ENCODE measurements at regions not wholly inside any gene's neighbourhood (a gene's known extent, or its start where the extent isn't known, plus 50 kb on each side); places are given as distances from the start of the nearest gene placed in this dataset.

DNA sequence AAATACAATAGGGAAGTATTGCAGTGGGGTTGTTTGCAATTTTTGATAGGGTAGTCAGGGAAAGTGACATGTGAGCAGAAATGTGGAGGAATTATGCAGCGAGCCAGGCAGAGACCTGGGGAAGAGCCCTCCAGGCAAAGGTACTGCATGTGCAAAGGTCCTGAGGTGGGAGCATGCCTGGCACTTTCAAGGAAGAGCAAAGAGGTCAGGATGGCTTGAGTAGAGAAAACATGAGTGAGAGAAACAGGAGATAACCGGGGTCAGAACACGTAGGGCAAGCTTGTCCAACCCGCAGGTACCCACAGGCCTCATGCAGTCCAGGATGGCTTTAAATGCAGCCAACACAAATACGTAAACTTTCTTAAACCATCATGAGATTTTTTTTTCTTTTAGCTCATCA lies 71.0 kb downstream of the COQ2 start:
- intact Hi-C loops (cut with micrococcal nuclease; ENCODE audit: unreplicated experiment) = no loop called here
- H3K9me3 ChIP-seq (ENCODE audit: control insufficient read depth, insufficient read depth, low read depth, low read length) = no peaks in the 10 kb centered on the region
- no peaks in the 10 kb centered on the region for H3K4me1 ChIP-seq (ENCODE audit: control insufficient read depth, insufficient read depth, low read length)
- TF ChIP-seq SIN3A (IDR thresholded peaks at IDR 0.05; ENCODE audit: borderline replicate concordance, insufficient read depth, low read depth, low read length) (no peak), POLR2AphosphoS5 (IDR thresholded peaks at IDR 0.05; ENCODE audit: low read depth, low read length) (no peak), TCF7L2 (IDR thresholded peaks at IDR 0.05; ENCODE audit: low read depth, low read length) (no peak)
- TF ChIP-seq, protein P1, sequence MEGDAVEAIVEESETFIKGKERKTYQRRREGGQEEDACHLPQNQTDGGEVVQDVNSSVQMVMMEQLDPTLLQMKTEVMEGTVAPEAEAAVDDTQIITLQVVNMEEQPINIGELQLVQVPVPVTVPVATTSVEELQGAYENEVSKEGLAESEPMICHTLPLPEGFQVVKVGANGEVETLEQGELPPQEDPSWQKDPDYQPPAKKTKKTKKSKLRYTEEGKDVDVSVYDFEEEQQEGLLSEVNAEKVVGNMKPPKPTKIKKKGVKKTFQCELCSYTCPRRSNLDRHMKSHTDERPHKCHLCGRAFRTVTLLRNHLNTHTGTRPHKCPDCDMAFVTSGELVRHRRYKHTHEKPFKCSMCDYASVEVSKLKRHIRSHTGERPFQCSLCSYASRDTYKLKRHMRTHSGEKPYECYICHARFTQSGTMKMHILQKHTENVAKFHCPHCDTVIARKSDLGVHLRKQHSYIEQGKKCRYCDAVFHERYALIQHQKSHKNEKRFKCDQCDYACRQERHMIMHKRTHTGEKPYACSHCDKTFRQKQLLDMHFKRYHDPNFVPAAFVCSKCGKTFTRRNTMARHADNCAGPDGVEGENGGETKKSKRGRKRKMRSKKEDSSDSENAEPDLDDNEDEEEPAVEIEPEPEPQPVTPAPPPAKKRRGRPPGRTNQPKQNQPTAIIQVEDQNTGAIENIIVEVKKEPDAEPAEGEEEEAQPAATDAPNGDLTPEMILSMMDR (IDR thresholded peaks at IDR 0.05) = no peak
- BruUV-seq (replicated peaks) = no TSS peak
- no peak for DNase-seq (ENCODE audit: low read depth, low spot score)
- in situ Hi-C loops (cut with HindIII; ENCODE audit: low pct_unique_long_range_greater_than_20kb, low sequenced_read_pairs) = no loop called here
- ATAC-seq = no peak
- POLR2A ChIA-PET = no interaction called here
- no peak overlapping the region for H3K4me3 ChIP-seq (ENCODE audit: low read depth in 2 of 2, low read length in 2 of 2)
- H3K27me3 ChIP-seq (ENCODE audit: control insufficient read depth, insufficient read depth, low read length) = no peaks in the 10 kb centered on the region
- CTCF ChIA-PET = no interaction called here
- no peaks in the 10 kb centered on the region for H3K36me3 ChIP-seq (ENCODE audit: control insufficient read depth, insufficient read depth, low read length)
- H3K27ac ChIP-seq (ENCODE audit: low read length) = peak overlapping the region; percentile 54; the same call in 1 of the 2 replicates

DNA sequence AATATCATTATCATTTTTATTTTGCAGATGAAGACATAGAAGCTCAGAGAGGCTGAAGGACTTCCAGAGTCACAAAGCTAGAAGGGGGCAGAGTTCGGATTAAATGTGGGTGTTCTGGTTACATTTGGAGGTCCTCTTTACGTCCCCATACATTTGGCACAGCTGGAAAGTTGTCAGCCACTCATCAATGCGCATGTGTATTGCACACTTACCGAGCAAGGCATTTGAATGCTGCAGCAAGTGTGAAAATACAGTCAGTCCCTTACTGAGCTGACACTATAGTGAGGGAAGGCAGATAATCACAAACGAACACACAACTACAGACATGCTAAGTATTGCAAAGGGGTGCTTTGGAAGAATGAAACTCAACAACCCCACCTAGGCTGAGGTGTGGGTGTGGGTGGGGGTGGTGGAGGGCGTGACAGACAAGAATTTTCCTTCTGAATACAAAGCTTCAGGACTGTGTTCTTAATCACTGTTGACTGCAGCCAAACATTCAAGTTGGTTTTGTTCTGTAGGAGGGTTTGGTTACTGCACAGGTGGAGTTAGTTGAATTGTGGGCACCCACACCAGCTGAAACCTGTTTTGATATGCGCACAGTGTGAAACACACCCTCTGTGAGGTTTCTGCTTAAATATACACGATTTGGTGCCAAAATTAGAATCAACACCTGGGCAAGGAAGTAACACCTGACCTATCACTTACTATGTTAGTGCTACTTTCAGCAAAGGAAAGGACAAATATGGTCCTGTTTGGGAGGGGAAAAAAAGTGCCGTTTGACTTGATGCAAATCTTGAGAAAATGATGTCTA lies 72.4 kb downstream of the COQ2 start:
- ChIA-PET CTCF (no interaction called here), POLR2A (interaction anchor here (0.5 kb wide), 1 partner anchor 13 kb away, joined by 3 read pairs; no protein-coding TSS in a partner anchor)
- H3K9me3 ChIP-seq (ENCODE audit: control insufficient read depth, insufficient read depth, low read depth, low read length) = no peaks in the 10 kb centered on the region
- peak overlapping the region; percentile 54 for H3K27ac ChIP-seq (ENCODE audit: low read length)
- H3K36me3 ChIP-seq (ENCODE audit: control insufficient read depth, insufficient read depth, low read length) = no peaks in the 10 kb centered on the region
- no TSS peak for BruUV-seq (replicated peaks)
- no peak for TF ChIP-seq SIN3A (IDR thresholded peaks at IDR 0.05; ENCODE audit: borderline replicate concordance, insufficient read depth, low read depth, low read length)
- TF ChIP-seq, protein P2, sequence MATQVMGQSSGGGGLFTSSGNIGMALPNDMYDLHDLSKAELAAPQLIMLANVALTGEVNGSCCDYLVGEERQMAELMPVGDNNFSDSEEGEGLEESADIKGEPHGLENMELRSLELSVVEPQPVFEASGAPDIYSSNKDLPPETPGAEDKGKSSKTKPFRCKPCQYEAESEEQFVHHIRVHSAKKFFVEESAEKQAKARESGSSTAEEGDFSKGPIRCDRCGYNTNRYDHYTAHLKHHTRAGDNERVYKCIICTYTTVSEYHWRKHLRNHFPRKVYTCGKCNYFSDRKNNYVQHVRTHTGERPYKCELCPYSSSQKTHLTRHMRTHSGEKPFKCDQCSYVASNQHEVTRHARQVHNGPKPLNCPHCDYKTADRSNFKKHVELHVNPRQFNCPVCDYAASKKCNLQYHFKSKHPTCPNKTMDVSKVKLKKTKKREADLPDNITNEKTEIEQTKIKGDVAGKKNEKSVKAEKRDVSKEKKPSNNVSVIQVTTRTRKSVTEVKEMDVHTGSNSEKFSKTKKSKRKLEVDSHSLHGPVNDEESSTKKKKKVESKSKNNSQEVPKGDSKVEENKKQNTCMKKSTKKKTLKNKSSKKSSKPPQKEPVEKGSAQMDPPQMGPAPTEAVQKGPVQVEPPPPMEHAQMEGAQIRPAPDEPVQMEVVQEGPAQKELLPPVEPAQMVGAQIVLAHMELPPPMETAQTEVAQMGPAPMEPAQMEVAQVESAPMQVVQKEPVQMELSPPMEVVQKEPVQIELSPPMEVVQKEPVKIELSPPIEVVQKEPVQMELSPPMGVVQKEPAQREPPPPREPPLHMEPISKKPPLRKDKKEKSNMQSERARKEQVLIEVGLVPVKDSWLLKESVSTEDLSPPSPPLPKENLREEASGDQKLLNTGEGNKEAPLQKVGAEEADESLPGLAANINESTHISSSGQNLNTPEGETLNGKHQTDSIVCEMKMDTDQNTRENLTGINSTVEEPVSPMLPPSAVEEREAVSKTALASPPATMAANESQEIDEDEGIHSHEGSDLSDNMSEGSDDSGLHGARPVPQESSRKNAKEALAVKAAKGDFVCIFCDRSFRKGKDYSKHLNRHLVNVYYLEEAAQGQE (IDR thresholded peaks at IDR 0.05; ENCODE audit: insufficient read depth in 1 of 2, low read depth in 2 of 2, low read length in 1 of 2) = no peak
- TF ChIP-seq, protein P1 (IDR thresholded peaks at IDR 0.05) = no peak
- no peak for TF ChIP-seq TCF7L2 (IDR thresholded peaks at IDR 0.05; ENCODE audit: low read depth, low read length)
- TF ChIP-seq POLR2AphosphoS5 (IDR thresholded peaks at IDR 0.05; ENCODE audit: low read depth, low read length) = no peak
- no peaks in the 10 kb centered on the region for H3K27me3 ChIP-seq (ENCODE audit: control insufficient read depth, insufficient read depth, low read length)
- H3K4me3 ChIP-seq (ENCODE audit: low read depth in 2 of 2, low read length in 2 of 2) = no peak overlapping the region
- intact Hi-C loops (cut with micrococcal nuclease; ENCODE audit: unreplicated experiment) (no loop called here), in situ Hi-C loops (cut with HindIII; ENCODE audit: low pct_unique_long_range_greater_than_20kb, low sequenced_read_pairs) (no loop called here)
- DNase-seq (ENCODE audit: low read depth, low spot score) = no peak
- 0 out of 2 replicates have a peak, but pooled peaks have one; percentile 34 for ATAC-seq
- no peaks in the 10 kb centered on the region for H3K4me1 ChIP-seq (ENCODE audit: control insufficient read depth, insufficient read depth, low read length)

All from Panc1 (cell line).